ENCODE measurements at regions not wholly inside any gene's neighbourhood (a gene's known extent, or its start where the extent isn't known, plus 50 kb on each side); places are given as distances from the start of the nearest gene placed in this dataset.

- TF ChIP-seq, protein P1, sequence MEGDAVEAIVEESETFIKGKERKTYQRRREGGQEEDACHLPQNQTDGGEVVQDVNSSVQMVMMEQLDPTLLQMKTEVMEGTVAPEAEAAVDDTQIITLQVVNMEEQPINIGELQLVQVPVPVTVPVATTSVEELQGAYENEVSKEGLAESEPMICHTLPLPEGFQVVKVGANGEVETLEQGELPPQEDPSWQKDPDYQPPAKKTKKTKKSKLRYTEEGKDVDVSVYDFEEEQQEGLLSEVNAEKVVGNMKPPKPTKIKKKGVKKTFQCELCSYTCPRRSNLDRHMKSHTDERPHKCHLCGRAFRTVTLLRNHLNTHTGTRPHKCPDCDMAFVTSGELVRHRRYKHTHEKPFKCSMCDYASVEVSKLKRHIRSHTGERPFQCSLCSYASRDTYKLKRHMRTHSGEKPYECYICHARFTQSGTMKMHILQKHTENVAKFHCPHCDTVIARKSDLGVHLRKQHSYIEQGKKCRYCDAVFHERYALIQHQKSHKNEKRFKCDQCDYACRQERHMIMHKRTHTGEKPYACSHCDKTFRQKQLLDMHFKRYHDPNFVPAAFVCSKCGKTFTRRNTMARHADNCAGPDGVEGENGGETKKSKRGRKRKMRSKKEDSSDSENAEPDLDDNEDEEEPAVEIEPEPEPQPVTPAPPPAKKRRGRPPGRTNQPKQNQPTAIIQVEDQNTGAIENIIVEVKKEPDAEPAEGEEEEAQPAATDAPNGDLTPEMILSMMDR (IDR thresholded peaks at IDR 0.05 in 2 of 3, conservative IDR thresholded peaks at IDR 0.05 in 1 of 3; ENCODE audit: borderline replicate concordance in 1 of 3, insufficient read depth in 1 of 3, low read depth in 2 of 3, low read length in 2 of 3): no peak
- TF ChIP-seq ZFX (IDR thresholded peaks at IDR 0.05): no peak
Measured at GRCh38 chr1:4931486-4931885, 277.1 kb downstream of the AJAP1 start (continued).

GRCh38 chr1:4928186-4928585 is 273.8 kb downstream of the AJAP1 start:
- ChIA-PET RAD21 (ENCODE audit: low non-redundant PET in 1 of 2, low total read pairs in 2 of 2, uncharacterized antibody in 2 of 2, unreplicated experiment in 2 of 2) (no interaction called here), POLR2A (no interaction called here), CTCF (no interaction called here)
- Histone ChIP-seq H3K27ac (ENCODE audit: low read depth, low read length) (no peak overlapping the region), H3K36me3 (ENCODE audit: control insufficient read depth in 1 of 2, insufficient read depth in 2 of 2, low read length in 2 of 2) (no peaks in the 10 kb centered on the region), H3K4me1 (ENCODE audit: control insufficient read depth in 1 of 2, insufficient read depth in 2 of 2, low read length in 2 of 2) (no peaks in the 10 kb centered on the region), H3K9me3 (ENCODE audit: control insufficient read depth in 1 of 2, insufficient read depth in 1 of 2, low read depth in 1 of 2, low read length in 2 of 2) (peaks cover 0 to 4% of the 10 kb centered on the region in 2 experiments; a peak in 2 of 4 replicates), H3K4me2 (ENCODE audit: low read length) (no peak overlapping the region), H2AFZ (ENCODE audit: low read depth, low read length, poor library complexity, severe bottlenecking) (no peak overlapping the region), H4K20me1 (ENCODE audit: insufficient read depth) (no peaks in the 10 kb centered on the region), H3K27me3 (ENCODE audit: insufficient read depth, low read length) (no peaks in the 10 kb centered on the region), H3K9me2 (ENCODE audit: insufficient read depth) (no peaks in the 10 kb centered on the region), H3K79me2 (ENCODE audit: insufficient read depth, low read length) (no peaks in the 10 kb centered on the region), H3K4me3 (replicated peaks in 1 of 2; ENCODE audit: low read depth in 1 of 2, low read length in 2 of 2) (no peak overlapping the region), H3K9ac (ENCODE audit: low read length) (no peak overlapping the region)
- TF ChIP-seq, protein P2, sequence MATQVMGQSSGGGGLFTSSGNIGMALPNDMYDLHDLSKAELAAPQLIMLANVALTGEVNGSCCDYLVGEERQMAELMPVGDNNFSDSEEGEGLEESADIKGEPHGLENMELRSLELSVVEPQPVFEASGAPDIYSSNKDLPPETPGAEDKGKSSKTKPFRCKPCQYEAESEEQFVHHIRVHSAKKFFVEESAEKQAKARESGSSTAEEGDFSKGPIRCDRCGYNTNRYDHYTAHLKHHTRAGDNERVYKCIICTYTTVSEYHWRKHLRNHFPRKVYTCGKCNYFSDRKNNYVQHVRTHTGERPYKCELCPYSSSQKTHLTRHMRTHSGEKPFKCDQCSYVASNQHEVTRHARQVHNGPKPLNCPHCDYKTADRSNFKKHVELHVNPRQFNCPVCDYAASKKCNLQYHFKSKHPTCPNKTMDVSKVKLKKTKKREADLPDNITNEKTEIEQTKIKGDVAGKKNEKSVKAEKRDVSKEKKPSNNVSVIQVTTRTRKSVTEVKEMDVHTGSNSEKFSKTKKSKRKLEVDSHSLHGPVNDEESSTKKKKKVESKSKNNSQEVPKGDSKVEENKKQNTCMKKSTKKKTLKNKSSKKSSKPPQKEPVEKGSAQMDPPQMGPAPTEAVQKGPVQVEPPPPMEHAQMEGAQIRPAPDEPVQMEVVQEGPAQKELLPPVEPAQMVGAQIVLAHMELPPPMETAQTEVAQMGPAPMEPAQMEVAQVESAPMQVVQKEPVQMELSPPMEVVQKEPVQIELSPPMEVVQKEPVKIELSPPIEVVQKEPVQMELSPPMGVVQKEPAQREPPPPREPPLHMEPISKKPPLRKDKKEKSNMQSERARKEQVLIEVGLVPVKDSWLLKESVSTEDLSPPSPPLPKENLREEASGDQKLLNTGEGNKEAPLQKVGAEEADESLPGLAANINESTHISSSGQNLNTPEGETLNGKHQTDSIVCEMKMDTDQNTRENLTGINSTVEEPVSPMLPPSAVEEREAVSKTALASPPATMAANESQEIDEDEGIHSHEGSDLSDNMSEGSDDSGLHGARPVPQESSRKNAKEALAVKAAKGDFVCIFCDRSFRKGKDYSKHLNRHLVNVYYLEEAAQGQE (IDR thresholded peaks at IDR 0.05; ENCODE audit: low read depth): no peak
- TF ChIP-seq CBX3 (IDR thresholded peaks at IDR 0.05; ENCODE audit: low read depth) (no peak), SIN3A (IDR thresholded peaks at IDR 0.05; ENCODE audit: low read depth) (no peak), TCF7L2 (IDR thresholded peaks at IDR 0.05; ENCODE audit: borderline replicate concordance, extremely low read depth, insufficient read depth, insufficient read length) (no peak), EGR1 (IDR thresholded peaks at IDR 0.05; ENCODE audit: low read depth) (no peak), ZBTB33 (IDR thresholded peaks at IDR 0.05; ENCODE audit: extremely low read depth, insufficient replicate concordance, low read length) (no peak), RAD21 (IDR thresholded peaks at IDR 0.05; ENCODE audit: low read depth) (no peak)
- TF ChIP-seq, protein P3, sequence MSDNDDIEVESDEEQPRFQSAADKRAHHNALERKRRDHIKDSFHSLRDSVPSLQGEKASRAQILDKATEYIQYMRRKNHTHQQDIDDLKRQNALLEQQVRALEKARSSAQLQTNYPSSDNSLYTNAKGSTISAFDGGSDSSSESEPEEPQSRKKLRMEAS (IDR thresholded peaks at IDR 0.05): no peak
- TF ChIP-seq, protein P1 (IDR thresholded peaks at IDR 0.05 in 2 of 3, conservative IDR thresholded peaks at IDR 0.05 in 1 of 3; ENCODE audit: borderline replicate concordance in 1 of 3, insufficient read depth in 1 of 3, low read depth in 2 of 3, low read length in 2 of 3): no peak
- TF ChIP-seq, protein P4, sequence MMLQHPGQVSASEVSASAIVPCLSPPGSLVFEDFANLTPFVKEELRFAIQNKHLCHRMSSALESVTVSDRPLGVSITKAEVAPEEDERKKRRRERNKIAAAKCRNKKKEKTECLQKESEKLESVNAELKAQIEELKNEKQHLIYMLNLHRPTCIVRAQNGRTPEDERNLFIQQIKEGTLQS (IDR thresholded peaks at IDR 0.05): no peak
- intact Hi-C loops (cut with micrococcal nuclease): no loop called here
- ATAC-seq (no peak), DNase-seq (ENCODE audit: low read depth, low spot score) (no peak)
- BruUV-seq (replicated peaks): no TSS peak

Data from HCT116 (cell line).